ENCODE measurements at regions not wholly inside any gene's neighbourhood (a gene's known extent, or its start where the extent isn't known, plus 50 kb on each side); places are given as distances from the start of the nearest gene placed in this dataset.

DNA sequence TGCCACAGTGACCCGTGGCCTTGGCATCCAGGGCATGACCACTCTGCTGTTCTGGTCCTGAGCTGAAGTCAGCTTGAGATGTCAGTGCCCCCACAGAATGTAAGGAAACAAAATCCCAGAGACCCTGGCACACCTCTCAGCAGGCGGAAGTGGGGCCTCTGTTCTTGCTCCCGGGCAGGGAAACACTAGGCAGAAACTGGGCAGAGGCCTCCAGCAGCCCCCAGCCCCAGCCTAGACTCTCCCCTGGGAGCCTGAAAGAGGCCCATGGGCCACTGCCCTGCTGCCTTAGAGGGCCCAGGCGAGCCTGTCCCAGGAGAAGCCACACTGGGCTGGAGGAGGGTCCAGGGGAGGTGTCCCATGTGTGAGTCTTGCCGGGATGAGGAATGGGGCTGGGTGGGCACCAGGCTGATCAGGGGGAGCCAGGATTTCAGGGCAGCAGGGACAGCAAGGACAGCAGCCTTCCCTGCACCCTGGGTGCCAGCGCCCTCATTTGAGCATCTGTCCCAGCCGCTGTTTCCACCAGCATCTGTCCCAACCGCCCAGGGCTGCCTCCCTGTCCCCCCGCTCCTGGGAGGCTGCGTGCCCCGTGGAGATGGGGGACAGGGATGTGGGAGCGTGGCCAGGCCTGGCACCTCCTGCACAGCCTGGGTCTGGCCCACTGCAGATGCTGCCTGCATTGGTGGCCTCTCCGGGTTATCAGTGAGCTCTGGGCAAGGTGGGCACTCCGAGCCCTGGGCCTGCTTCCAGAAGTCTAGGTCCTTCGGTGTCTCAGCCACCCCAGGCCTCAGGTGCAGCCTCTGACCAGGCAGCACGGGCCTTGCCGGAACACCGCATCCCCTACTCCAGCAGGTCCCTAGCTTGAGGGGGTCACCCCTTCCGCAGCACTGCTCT, 1072.4 kb downstream of the BRD1 start:
- TF ChIP-seq, protein P1, sequence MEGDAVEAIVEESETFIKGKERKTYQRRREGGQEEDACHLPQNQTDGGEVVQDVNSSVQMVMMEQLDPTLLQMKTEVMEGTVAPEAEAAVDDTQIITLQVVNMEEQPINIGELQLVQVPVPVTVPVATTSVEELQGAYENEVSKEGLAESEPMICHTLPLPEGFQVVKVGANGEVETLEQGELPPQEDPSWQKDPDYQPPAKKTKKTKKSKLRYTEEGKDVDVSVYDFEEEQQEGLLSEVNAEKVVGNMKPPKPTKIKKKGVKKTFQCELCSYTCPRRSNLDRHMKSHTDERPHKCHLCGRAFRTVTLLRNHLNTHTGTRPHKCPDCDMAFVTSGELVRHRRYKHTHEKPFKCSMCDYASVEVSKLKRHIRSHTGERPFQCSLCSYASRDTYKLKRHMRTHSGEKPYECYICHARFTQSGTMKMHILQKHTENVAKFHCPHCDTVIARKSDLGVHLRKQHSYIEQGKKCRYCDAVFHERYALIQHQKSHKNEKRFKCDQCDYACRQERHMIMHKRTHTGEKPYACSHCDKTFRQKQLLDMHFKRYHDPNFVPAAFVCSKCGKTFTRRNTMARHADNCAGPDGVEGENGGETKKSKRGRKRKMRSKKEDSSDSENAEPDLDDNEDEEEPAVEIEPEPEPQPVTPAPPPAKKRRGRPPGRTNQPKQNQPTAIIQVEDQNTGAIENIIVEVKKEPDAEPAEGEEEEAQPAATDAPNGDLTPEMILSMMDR (IDR thresholded peaks at IDR 0.05; ENCODE audit: insufficient read depth, low read length), result no peak
- TF ChIP-seq, protein P2, sequence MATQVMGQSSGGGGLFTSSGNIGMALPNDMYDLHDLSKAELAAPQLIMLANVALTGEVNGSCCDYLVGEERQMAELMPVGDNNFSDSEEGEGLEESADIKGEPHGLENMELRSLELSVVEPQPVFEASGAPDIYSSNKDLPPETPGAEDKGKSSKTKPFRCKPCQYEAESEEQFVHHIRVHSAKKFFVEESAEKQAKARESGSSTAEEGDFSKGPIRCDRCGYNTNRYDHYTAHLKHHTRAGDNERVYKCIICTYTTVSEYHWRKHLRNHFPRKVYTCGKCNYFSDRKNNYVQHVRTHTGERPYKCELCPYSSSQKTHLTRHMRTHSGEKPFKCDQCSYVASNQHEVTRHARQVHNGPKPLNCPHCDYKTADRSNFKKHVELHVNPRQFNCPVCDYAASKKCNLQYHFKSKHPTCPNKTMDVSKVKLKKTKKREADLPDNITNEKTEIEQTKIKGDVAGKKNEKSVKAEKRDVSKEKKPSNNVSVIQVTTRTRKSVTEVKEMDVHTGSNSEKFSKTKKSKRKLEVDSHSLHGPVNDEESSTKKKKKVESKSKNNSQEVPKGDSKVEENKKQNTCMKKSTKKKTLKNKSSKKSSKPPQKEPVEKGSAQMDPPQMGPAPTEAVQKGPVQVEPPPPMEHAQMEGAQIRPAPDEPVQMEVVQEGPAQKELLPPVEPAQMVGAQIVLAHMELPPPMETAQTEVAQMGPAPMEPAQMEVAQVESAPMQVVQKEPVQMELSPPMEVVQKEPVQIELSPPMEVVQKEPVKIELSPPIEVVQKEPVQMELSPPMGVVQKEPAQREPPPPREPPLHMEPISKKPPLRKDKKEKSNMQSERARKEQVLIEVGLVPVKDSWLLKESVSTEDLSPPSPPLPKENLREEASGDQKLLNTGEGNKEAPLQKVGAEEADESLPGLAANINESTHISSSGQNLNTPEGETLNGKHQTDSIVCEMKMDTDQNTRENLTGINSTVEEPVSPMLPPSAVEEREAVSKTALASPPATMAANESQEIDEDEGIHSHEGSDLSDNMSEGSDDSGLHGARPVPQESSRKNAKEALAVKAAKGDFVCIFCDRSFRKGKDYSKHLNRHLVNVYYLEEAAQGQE (IDR thresholded peaks at IDR 0.05; ENCODE audit: insufficient replicate concordance, low read depth), result no peak
- TF ChIP-seq POLR2AphosphoS5 (IDR thresholded peaks at IDR 0.05; ENCODE audit: low read depth), result no peak
- TF ChIP-seq SPI1 (IDR thresholded peaks at IDR 0.05; ENCODE audit: borderline replicate concordance, low read depth), result no peak
- no peak for TF ChIP-seq GABPA (IDR thresholded peaks at IDR 0.05; ENCODE audit: low read depth)

Data from HL-60 (cell line).